K562 (cell line): ENCODE measurements at regions not wholly inside any gene's neighbourhood (a gene's known extent, or its start where the extent isn't known, plus 50 kb on each side); places are given as distances from the start of the nearest gene placed in this dataset.

Source experiments
- CHD7 ChIP-seq: fragments of 200-600 bp; sonication (generic); IDR thresholded peaks from one replicate; pipeline ENCODE4 v1.6.1; 2012; ENCODE audit warnings: mild to moderate bottlenecking, low read depth, low read length, inconsistent platforms
- CTCF ChIP-seq, 3 experiments: IDR thresholded peaks in 2 of 3; conservative IDR thresholded peaks in 1 of 3; 2 replicates each; pipeline ENCODE4 v1.5.1; 2011 to 2012; ENCODE audit warnings: low read length in 3 of 3, mild to moderate bottlenecking in 3 of 3, control low read depth in 2 of 3, improper control_type of control experiment in 1 of 3, inconsistent platforms in 1 of 3, low read depth in 1 of 3, mixed read lengths in 1 of 3, moderate library complexity in 1 of 3; ENCODE audit not compliant: insufficient read depth in 2 of 3
- DLX4 ChIP-seq: fragments of 250-450 bp; sonication (Bioruptor Pico); IDR thresholded peaks from 2 replicates; pipeline ENCODE4 v1.6.1; 2021; ENCODE audit warnings: mild to moderate bottlenecking
- HDAC3 ChIP-seq: fragments of 450-650 bp; IDR thresholded peaks from 2 replicates; pipeline ENCODE4 v1.6.1; 2018; ENCODE audit warnings: borderline replicate concordance, mild to moderate bottlenecking, moderate library complexity; ENCODE audit not compliant: partially characterized antibody
- JUN ChIP-seq, 2 experiments: sonication (generic) in 1 of 2; formaldehyde crosslinking in 1 of 2; IDR thresholded peaks; 2 replicates each; pipeline versions ENCODE4 v1.6.1 to v1.8.0; 2012 to 2022; ENCODE audit warnings: borderline replicate concordance in 2 of 2, mild to moderate bottlenecking in 2 of 2, improper control_type of control experiment in 1 of 2, low read depth in 1 of 2, low read length in 1 of 2, missing genetic modification reagents in 1 of 2
- MED1 ChIP-seq: sonication (generic); formaldehyde crosslinking; IDR thresholded peaks from 2 replicates; pipeline ENCODE4 v1.8.1; 2023; ENCODE audit warnings: missing genetic modification reagents, borderline replicate concordance
- MXI1 ChIP-seq: IDR thresholded peaks from 2 replicates; pipeline ENCODE4 v1.6.1; 2011; ENCODE audit warnings: low read depth, mild to moderate bottlenecking, improper control_type of control experiment, low read length
- NFIC ChIP-seq: fragments of 450-650 bp; IDR thresholded peaks from 2 replicates; pipeline ENCODE4 v1.6.1; 2017; ENCODE audit warnings: mild to moderate bottlenecking, inconsistent platforms
- POLR2A ChIP-seq: fragments of 450-650 bp; conservative IDR thresholded peaks from 2 replicates; pipeline ENCODE4 v1.6.1; 2016
- ZNF224 ChIP-seq: sonication (generic); formaldehyde crosslinking; IDR thresholded peaks from 2 replicates; pipeline ENCODE4 v1.8.0; 2022; ENCODE audit warnings: mild to moderate bottlenecking, missing genetic modification reagents

GRCh38 chr13:106400289-106400688 lies 135.2 kb downstream of the EFNB2 start:
- TF ChIP-seq POLR2A (no peak), NFIC (no peak), CTCF (IDR thresholded peaks at IDR 0.05 in 2 of 3, conservative IDR thresholded peaks at IDR 0.05 in 1 of 3; ENCODE audit: insufficient read depth in 2 of 3, low read depth in 1 of 3, low read length in 3 of 3) (no peak), JUN (IDR thresholded peaks at IDR 0.05; ENCODE audit: borderline replicate concordance, low read depth, low read length) (no peak), JUN (CRISPR knock-in tag; IDR thresholded peaks at IDR 0.05; ENCODE audit: borderline replicate concordance) (no peak), HDAC3 (no peak), CHD7 (no peak), ZNF224 (CRISPR knock-in tag) (no peak), DLX4 (CRISPR knock-in tag) (no peak), MXI1 (no peak), MED1 (CRISPR knock-in tag) (no peak)
